K562 (cell line): ENCODE measurements at regions not wholly inside any gene's neighbourhood (a gene's known extent, or its start where the extent isn't known, plus 50 kb on each side); places are given as distances from the start of the nearest gene placed in this dataset.

Experiments
- ARID2 ChIP-seq: fragments of 450-650 bp; IDR thresholded peaks from 2 replicates; pipeline ENCODE4 v1.6.1; 2017; ENCODE audit warnings: antibody characterized with exemption, mild to moderate bottlenecking
- ETV1 ChIP-seq: fragments of 450-650 bp; conservative IDR thresholded peaks from 2 replicates; pipeline ENCODE4 v1.6.1; 2016; ENCODE audit warnings: missing genetic modification characterization, control low read depth, low read depth, missing compliant biosample characterization
- HDAC6 ChIP-seq: IDR thresholded peaks from 2 replicates; pipeline ENCODE4 v1.6.1; 2012; ENCODE audit warnings: low read depth, mild to moderate bottlenecking, control low read depth, inconsistent platforms, low read length, moderate library complexity
- KLF16 ChIP-seq: IDR thresholded peaks from 2 replicates; pipeline ENCODE4 v1.6.1; 2016; ENCODE audit warnings: antibody characterized with exemption
- MTA1 ChIP-seq: fragments of 450-650 bp; IDR thresholded peaks from 2 replicates; pipeline ENCODE4 v1.6.1; 2017; ENCODE audit warnings: borderline replicate concordance
- NFIC ChIP-seq: fragments of 450-650 bp; IDR thresholded peaks from 2 replicates; pipeline ENCODE4 v1.6.1; 2017; ENCODE audit warnings: mild to moderate bottlenecking, inconsistent platforms
- POLR2AphosphoS2 ChIP-seq: IDR thresholded peaks from 2 replicates; pipeline ENCODE4 v1.6.1; 2012; ENCODE audit warnings: low read length, improper control_type of control experiment
- RBM17 ChIP-seq: fragments of 200-400 bp; formaldehyde crosslinking; IDR thresholded peaks from 2 replicates; pipeline ENCODE4 v1.6.1; 2017; ENCODE audit warnings: low read depth, mild to moderate bottlenecking, low read length, borderline replicate concordance
- SMC3 ChIP-seq: conservative IDR thresholded peaks from 2 replicates; pipeline ENCODE4 v1.6.1; 2011; ENCODE audit warnings: low read depth, low read length, improper control_type of control experiment; ENCODE audit not compliant: insufficient read depth
- SP1 ChIP-seq: sonication (generic); formaldehyde crosslinking; IDR thresholded peaks from 2 replicates; pipeline ENCODE4 v1.8.1; 2022; ENCODE audit warnings: mild to moderate bottlenecking, missing genetic modification reagents
- ZC3H11A ChIP-seq: IDR thresholded peaks from 2 replicates; pipeline ENCODE4 v1.6.1; 2012; ENCODE audit warnings: low read depth, low read length, improper control_type of control experiment
- ZNF133 ChIP-seq: fragments of 250-450 bp; sonication (Bioruptor Pico); IDR thresholded peaks from 2 replicates; pipeline ENCODE4 v1.4.0; 2020; ENCODE audit warnings: mild to moderate bottlenecking
- TF ChIP-seq, protein P1 (sequence below), 3 experiments: IDR thresholded peaks in 2 of 3; conservative IDR thresholded peaks in 1 of 3; 2 replicates each; pipeline ENCODE4 v1.5.1; 2011 to 2012; ENCODE audit warnings: low read length in 3 of 3, mild to moderate bottlenecking in 3 of 3, control low read depth in 2 of 3, improper control_type of control experiment in 1 of 3, inconsistent platforms in 1 of 3, low read depth in 1 of 3, mixed read lengths in 1 of 3, moderate library complexity in 1 of 3; ENCODE audit not compliant: insufficient read depth in 2 of 3

DNA sequence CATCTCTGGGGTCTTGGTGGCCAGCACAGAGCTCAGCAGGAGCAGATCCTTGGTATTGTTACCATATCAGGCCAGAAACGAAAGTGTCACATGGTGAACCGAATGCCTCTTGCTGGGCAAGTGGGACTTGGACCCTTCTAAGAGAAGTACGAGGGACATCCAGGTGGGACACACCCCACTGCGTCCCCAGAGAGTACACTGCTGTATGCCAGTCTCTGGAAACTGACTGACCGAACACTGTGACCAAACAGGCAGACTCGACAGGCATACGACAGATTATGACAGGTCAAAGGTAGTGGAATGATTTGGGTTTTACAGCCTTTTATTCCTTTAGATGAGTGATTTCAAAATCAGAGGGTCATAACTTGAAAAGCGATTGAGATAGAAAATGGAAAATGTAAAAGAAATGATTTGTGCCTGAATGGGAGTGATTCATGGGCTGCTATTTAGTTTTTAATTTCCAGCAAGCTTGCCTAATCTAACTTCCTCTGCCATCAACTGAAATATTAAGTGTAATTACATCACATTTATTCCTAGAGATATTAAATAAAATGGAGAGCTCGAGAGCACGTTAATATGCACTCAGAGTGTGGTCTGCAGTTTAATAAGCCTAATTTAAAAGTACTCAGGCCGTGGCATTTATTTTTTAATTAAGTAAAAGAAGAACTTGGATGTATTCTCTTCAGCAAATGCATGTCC lies 63.4 kb upstream of the CTXND1 start:
- TF ChIP-seq POLR2AphosphoS2 (no peak), ZC3H11A (no peak), ARID2 (no peak), ZNF133 (CRISPR knock-in tag) (no peak), KLF16 (no peak), SP1 (CRISPR knock-in tag) (no peak), MTA1 (no peak), NFIC (no peak), SMC3 (no peak), RBM17 (no peak), HDAC6 (no peak), ETV1 (no peak)
- TF ChIP-seq, protein P1, sequence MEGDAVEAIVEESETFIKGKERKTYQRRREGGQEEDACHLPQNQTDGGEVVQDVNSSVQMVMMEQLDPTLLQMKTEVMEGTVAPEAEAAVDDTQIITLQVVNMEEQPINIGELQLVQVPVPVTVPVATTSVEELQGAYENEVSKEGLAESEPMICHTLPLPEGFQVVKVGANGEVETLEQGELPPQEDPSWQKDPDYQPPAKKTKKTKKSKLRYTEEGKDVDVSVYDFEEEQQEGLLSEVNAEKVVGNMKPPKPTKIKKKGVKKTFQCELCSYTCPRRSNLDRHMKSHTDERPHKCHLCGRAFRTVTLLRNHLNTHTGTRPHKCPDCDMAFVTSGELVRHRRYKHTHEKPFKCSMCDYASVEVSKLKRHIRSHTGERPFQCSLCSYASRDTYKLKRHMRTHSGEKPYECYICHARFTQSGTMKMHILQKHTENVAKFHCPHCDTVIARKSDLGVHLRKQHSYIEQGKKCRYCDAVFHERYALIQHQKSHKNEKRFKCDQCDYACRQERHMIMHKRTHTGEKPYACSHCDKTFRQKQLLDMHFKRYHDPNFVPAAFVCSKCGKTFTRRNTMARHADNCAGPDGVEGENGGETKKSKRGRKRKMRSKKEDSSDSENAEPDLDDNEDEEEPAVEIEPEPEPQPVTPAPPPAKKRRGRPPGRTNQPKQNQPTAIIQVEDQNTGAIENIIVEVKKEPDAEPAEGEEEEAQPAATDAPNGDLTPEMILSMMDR (IDR thresholded peaks at IDR 0.05 in 2 of 3, conservative IDR thresholded peaks at IDR 0.05 in 1 of 3; ENCODE audit: insufficient read depth in 2 of 3, low read depth in 1 of 3, low read length in 3 of 3), result no peak
